GM21528 (cell line): ENCODE measurements at regions not wholly inside any gene's neighbourhood (a gene's known extent, or its start where the extent isn't known, plus 50 kb on each side); places are given as distances from the start of the nearest gene placed in this dataset.

ENCODE experiments used
- ATAC-seq: cut with Tn5 transposase; IDR thresholded peaks from one replicate; pipeline ENCODE4 v1.9.1; 2021; ENCODE audit warnings: mild to moderate bottlenecking, moderate library complexity; ENCODE audit not compliant: unreplicated experiment, low FRiP score

- ATAC-seq: no peak
Measured at GRCh38 chr15:93515256-93516051, 426.4 kb upstream of the RGMA start.

DNA sequence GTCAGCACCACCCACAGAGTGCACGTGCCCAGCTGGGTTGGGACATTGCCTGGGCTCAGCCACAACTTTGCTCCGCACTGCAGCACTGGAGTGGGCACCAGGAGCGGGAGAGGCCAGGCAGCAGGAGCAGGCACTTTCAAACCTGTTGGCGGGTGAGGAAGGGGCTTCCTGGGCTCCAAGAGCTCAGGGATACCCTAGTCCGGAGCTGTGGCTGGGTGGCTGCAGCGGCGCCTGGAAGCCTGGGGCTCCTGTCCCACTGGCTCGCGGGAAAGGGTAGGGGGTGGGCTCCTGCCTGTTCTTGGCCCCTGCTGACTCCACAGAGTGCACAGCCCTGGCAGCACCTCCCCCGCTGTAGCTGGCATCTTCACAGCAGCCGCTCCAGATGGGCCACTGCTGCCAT is 417.6 kb upstream of the RGMA start:
- no peak for ATAC-seq

GRCh38 chr15:93505506-93505905 is 416.5 kb upstream of the RGMA start:
- no peak for ATAC-seq

GRCh38 chr15:93501946-93502345 is 412.9 kb upstream of the RGMA start:
- ATAC-seq: no peak

DNA sequence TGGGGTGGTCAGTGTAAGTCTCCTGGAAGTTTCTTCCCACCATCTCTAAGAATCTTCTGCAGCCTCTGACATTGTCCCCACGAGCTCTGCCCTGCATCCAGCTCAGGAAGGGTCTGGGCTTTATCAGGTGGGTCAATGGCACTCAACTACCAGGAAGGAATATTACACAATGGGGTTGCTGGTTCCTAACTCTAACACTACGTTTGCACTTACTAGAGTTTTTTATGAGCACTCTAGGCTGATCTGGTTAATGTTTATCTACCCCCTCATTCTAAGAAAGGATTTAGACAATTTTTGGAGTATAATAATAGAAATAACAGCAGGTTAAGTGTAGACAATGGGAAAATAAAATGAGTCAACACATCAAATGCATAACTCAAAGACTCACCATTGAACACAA is 411.1 kb upstream of the RGMA start:
- ATAC-seq: no peak

- ATAC-seq: no peak
Measured at GRCh38 chr15:93497291-93497690, 408.3 kb upstream of the RGMA start.

- no peak for ATAC-seq
Measured at GRCh38 chr15:93496888-93497287, 407.9 kb upstream of the RGMA start.

DNA sequence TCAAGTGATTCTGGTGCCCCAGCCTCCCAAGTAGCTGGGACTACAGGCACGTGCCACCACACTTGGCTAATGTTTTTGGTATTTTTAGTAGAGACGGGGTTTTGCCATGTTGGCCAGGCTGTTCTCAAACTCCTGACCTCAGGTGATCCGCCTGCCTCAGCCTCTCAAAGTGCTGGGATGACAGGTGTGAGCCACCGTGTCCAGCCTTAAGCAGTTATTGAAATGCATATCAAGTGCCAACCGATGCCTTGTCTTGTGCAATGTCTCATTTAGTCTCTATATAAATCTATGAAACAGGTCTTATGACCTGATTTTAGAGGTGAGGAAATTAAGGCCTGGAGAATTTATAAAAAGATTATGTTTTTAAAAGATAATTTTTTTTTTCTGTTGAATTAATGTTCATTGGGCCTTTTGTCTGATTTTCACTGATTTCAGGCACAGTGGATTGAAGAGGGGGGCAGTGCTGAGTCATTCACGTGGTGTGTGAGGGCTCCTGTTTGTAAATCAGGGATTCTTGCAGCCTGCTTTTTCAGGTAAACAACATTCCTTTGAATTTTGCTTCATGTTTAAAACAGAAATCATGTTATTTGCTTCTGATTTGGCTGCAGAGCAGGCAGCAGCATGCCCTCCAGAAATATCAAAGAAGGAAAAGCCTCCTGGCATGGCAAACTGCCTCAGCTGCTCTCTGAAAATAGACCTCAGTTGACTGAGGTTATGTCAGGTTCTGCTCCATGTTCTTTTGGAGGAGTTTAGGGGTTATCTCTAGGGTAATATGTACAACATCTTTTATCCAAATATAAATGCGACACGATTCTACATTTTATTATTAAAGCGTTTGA is 407.0 kb upstream of the RGMA start:
- no peak for ATAC-seq

DNA sequence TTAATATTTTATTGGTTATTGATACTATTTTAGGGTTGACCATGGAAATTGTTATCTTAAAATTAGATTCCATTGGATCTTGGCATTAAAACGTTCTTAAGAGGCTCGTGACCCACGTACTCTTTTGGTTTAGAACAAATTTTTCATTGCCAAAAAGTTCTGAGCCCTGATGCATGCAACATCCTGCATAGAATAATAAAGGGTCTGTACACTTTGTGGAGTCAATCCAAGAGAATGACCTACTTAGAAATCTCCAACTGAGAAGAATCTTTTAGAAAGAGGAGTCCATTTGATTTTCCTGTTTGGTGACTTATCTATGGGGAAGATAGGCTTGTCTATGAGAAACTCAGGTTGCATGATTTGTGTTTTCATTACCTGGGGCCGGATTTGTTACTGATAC is 404.2 kb upstream of the RGMA start:
- no peak for ATAC-seq

GRCh38 chr15:93491291-93491690 is 402.3 kb upstream of the RGMA start:
- no peak for ATAC-seq

- ATAC-seq: no peak
Measured at GRCh38 chr15:93488296-93488713, 399.3 kb upstream of the RGMA start.

- ATAC-seq: no peak
Measured at GRCh38 chr15:93486407-93487117, 397.6 kb upstream of the RGMA start.

- ATAC-seq: no peak
Measured at GRCh38 chr15:93485438-93486327, 396.7 kb upstream of the RGMA start.

GRCh38 chr15:93483923-93484322 is 394.9 kb upstream of the RGMA start:
- ATAC-seq: no peak

DNA sequence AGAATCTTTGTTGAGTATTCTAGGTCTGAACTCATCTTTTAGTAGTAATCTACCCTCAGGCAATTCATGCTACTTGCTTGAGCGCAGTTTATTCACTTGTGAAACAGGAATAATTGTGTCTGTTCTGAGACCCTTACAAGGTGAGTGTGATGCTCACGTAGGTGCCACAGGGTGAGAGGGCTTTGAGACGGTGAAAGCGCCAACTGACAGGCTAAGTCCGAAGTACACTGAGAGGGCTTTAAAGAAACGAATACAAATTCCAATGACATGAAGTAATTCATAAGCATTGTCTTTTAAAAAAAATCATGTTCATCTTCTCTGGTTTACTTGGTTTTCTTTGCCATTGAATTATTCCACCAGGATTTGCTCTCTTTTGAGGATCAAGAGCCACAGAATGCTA is 393.7 kb upstream of the RGMA start:
- ATAC-seq: no peak

DNA sequence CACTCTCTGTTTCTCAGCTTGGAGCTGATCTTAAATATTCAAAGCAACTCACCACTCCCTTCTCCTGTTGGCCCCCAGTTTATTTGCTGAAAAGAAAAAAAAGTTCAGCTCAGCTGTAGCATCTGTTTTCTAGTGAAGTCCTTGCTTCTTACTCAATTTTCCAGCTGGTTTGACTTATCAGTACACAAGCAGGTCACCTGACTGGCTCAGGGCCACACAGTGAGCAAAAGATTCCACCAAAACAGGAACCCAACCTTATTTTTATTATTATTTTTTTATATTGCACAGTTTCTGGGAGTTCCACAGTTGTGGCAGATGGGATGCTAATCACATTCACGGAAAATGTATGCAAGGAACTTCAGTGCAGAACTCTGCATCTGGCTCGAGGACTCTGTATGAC is 390.7 kb upstream of the RGMA start:
- ATAC-seq: no peak

DNA sequence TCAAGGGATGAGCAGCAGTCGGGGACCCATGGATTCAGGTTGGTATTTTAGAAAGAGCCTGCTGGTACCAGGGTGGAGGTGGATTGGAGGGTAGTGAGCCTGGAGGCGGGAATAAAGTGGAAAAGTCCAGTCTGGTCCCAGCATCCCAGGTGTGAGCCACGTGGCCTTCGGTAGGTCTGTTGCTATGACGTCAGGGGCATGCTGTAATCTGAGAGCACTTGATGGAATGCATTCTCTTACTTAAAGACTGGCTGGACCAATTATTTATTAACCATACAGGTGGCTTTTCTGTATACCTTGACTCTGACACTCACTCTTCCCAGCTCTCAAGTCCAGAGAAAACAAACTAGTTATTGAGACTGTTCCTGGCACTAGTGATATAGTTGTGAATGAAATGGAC is 389.9 kb upstream of the RGMA start:
- no peak for ATAC-seq

- no peak for ATAC-seq
Measured at GRCh38 chr15:93477721-93478120, 388.7 kb upstream of the RGMA start.

- no peak for ATAC-seq
Measured at GRCh38 chr15:93477188-93477587, 388.2 kb upstream of the RGMA start.

DNA sequence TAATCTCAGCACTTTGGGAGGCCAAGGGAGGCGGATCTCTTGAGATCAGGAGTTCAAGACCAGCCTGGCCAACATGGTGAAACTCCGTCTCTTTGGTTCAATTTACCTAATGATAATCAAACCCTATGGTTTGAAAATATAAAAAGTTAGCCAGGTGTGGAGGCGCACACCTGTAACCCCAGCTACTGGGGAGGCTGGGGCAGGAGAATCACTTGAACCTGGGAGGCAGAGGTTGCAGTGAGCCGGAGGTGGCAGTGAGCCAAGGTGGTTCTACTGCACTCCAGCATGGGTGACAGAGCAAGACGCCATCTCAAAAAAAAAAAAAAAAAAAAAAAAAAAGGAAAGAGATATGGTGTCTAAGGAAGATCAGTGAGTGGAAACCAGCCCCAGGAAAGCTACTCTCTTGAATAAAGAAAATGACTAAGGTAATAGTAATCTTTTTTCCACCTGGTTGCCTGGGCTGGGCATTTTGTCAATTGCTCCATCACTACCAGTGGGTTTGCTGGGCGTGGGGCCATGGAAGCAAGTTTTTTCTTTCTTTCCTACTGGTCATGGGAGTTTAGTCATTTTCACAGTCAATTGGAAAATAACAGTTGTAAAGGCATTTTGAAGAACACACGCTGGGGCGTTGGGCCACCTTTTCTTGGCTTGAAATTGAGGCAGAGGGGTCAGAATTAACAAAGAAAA is 387.6 kb upstream of the RGMA start:
- no peak for ATAC-seq
